ENCODE measurements at regions not wholly inside any gene's neighbourhood (a gene's known extent, or its start where the extent isn't known, plus 50 kb on each side); places are given as distances from the start of the nearest gene placed in this dataset.

DNA sequence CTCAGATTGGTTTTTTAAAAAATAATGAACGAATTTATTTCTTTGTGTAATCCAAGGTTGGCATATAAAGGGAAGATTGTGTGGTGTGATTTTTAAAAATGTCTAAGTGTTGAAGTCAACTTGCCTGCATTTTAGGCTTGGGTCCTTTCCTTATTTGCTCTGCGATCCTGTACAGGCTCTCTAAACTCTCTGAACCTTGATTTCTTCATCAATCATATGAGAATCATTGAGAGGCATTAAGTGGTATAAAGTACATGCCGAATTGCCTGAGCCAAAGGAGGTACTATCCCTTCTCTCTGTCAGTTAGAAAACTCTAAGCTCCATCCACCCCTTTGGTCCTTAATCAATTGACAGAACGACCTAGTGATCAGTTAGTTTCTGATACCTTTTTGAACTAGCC, 440.4 kb upstream of the MEX3C start:
- TF ChIP-seq, protein P1, sequence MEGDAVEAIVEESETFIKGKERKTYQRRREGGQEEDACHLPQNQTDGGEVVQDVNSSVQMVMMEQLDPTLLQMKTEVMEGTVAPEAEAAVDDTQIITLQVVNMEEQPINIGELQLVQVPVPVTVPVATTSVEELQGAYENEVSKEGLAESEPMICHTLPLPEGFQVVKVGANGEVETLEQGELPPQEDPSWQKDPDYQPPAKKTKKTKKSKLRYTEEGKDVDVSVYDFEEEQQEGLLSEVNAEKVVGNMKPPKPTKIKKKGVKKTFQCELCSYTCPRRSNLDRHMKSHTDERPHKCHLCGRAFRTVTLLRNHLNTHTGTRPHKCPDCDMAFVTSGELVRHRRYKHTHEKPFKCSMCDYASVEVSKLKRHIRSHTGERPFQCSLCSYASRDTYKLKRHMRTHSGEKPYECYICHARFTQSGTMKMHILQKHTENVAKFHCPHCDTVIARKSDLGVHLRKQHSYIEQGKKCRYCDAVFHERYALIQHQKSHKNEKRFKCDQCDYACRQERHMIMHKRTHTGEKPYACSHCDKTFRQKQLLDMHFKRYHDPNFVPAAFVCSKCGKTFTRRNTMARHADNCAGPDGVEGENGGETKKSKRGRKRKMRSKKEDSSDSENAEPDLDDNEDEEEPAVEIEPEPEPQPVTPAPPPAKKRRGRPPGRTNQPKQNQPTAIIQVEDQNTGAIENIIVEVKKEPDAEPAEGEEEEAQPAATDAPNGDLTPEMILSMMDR (conservative IDR thresholded peaks at IDR 0.05): no peak
- no peak for TF ChIP-seq ZFX (IDR thresholded peaks at IDR 0.05)

Measured in C4-2B (cell line).